Epithelial cell of prostate (primary cell): ENCODE measurements at regions not wholly inside any gene's neighbourhood (a gene's known extent, or its start where the extent isn't known, plus 50 kb on each side); places are given as distances from the start of the nearest gene placed in this dataset.
A peak's percentile ranks its signal among the peaks of the same experiment; 100 is the strongest.

Experiments used
- DNase-seq: peaks from one replicate; pipeline ENCODE4 v3.0.0-alpha.2; 2011; ENCODE audit warnings: low read depth, low spot score
- H3K27ac ChIP-seq: fragments of 450-650 bp; 2 replicates; pipeline ENCODE4 v1.5.1; 2017; ENCODE audit warnings: mild to moderate bottlenecking

DNA sequence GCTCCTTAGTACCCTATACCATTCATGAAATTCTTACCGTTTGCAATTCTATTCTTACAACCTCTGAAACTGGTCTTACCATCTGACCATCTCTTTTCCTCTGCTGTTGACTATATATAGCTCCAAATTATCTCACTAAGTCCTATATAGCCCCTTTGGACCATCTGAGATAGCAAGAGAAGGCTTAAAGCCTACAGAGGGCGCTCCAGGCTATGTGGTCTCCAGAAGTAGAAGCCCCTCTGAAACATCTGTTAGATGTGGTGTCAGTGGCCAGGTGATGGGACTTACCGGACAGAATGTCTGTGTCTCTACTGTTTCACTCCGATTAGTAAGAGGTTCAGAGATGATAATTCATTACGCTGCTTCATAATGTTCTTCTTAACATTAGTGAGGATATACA, 140.7 kb upstream of the BMP2 start:
- no peak overlapping the region for H3K27ac ChIP-seq
- no peak for DNase-seq

DNA sequence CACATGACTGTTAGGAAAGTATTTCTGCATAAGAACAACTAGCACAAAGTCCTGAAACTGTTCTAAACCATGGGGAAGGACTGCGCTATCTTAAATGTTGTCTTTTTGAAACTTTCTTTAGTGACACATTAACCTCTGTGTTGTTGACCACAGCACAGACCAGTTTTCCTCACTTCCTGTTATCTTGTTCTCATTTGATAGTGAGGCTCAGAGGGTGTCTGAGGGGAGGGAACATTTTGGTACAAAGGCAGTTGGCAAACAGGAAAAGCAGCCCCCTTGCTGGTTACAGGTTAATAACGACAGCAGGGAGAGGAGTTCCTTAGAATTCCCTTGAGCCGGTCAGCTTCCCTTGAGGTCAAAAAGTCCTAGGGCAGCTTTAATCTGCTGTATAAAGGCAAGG, 143.5 kb upstream of the BMP2 start:
- H3K27ac ChIP-seq, result no peak overlapping the region
- no peak for DNase-seq

- no peak for DNase-seq
- no peak overlapping the region for H3K27ac ChIP-seq
These were observed 145.4 kb upstream of the BMP2 start for GRCh38 chr20:6622041-6622440.

GRCh38 chr20:6618051-6618450, 149.4 kb upstream of the BMP2 start:
- DNase-seq, result no peak
- H3K27ac ChIP-seq, result no peak overlapping the region

GRCh38 chr20:6616421-6616820, 151.1 kb upstream of the BMP2 start:
- DNase-seq, result no peak
- no peak overlapping the region for H3K27ac ChIP-seq

DNA sequence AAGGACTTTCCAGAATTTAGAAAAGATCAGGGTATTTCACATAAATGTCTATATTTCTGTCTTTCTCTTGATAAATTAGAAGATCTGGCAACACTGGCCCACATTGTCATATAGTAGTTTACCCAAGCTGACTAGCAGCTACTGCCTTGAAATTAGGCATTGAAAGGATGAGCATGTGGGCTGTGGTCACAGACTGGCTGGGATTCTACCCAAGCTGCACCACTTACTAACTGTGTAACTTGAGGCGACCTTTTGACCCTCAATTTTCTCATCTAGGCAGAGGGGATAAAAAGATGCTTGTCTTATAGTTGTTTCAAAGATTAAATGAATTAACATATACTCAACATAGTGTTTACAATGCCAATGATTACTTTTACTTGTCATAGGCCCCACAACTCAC, 152.7 kb upstream of the BMP2 start:
- no peak for DNase-seq
- no peak overlapping the region for H3K27ac ChIP-seq

- DNase-seq, result no peak
- peak overlapping the region; percentile 70 for H3K27ac ChIP-seq
These were observed 154.1 kb upstream of the BMP2 start for GRCh38 chr20:6613280-6613861.

DNA sequence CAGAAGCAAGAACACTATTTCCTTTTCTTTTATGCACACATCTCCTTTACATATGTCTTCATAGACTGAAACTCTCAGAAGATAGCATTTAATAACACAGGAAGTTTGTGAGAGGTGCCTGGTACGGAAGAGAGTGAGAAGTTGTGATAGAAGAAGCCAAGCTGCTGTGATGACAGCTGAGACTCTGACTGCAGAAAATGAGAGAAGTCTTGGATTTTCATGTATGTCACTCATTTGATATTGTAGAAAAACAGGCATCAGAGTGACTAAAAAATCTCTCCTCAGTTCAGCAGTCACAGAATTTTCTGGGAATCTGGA, 154.9 kb upstream of the BMP2 start:
- peak overlapping the region; percentile 70 for H3K27ac ChIP-seq
- DNase-seq, result no peak

- DNase-seq, result peak; percentile 49
- peak overlapping the region; percentile 70 for H3K27ac ChIP-seq
These were observed 155.4 kb upstream of the BMP2 start for GRCh38 chr20:6611911-6612605.

DNA sequence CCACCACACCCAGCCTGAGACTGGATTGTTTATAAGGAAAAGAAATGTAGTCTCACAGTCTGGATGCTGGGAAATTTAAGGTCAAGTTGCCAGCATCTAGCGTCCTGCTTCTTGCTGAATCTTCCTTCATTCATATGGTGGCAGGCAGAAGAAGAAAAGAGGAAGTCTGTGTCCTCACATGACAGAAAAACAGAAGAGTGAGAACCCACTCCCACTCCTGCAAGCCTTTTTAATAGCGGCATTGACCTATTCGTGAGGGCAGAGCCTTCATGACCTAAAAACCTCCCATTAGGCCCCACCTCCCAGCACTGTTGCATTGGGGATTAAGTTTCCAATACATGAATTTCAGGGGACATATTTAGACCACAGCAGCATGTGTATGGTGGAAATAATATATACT, 160.8 kb upstream of the BMP2 start:
- DNase-seq, result no peak
- no peak overlapping the region for H3K27ac ChIP-seq

- no peak overlapping the region for H3K27ac ChIP-seq
- DNase-seq, result no peak
These were observed 162.2 kb upstream of the BMP2 start for GRCh38 chr20:6605055-6605935.

DNA sequence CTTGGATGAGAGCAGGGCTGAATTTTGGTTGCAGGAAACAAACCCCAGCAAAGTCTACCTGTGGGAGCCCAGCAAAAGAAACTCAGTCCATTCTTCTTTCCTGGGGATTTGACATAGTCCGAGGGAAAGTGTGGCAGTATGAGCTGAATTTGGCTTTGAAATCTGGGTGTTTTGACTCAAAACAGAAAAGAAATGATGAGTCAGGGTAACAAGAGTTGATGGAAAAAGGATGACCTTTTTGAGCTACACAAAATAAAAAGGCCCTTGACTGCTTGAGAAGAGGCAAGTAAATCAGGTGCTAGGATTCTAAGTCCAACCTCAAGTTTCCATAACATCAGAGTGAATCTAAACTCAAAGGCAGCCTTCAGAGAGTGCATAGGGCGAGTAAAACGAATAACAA, 163.3 kb upstream of the BMP2 start:
- H3K27ac ChIP-seq, result no peak overlapping the region

GRCh38 chr20:6599876-6600735, 167.4 kb upstream of the BMP2 start:
- no peak for DNase-seq

More for the DNA sequence above, 163.3 kb upstream of the BMP2 start:
- no peak for DNase-seq

DNA sequence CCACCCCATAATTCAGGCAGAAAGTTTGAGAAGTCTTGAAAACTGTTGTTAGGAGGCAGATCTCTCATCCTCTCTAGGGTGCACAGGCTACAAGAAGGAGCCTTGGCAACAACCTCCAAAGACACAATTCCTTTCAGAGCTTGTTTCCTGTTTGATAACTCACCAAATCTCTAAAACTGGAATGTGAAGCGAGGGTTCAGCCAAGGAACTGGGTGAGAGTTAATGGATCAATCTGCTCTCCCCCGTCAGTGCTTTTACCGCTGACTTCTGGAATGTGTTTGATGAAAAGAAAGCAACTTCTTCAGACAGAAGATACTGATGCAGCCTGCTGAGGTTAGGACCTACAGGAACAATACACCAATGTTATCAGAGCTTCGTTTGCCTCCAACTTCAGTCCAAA, 171.8 kb upstream of the BMP2 start:
- DNase-seq, result no peak
- no peak overlapping the region for H3K27ac ChIP-seq

More at GRCh38 chr20:6599876-6600735, 167.4 kb upstream of the BMP2 start:
- H3K27ac ChIP-seq, result no peak overlapping the region

DNA sequence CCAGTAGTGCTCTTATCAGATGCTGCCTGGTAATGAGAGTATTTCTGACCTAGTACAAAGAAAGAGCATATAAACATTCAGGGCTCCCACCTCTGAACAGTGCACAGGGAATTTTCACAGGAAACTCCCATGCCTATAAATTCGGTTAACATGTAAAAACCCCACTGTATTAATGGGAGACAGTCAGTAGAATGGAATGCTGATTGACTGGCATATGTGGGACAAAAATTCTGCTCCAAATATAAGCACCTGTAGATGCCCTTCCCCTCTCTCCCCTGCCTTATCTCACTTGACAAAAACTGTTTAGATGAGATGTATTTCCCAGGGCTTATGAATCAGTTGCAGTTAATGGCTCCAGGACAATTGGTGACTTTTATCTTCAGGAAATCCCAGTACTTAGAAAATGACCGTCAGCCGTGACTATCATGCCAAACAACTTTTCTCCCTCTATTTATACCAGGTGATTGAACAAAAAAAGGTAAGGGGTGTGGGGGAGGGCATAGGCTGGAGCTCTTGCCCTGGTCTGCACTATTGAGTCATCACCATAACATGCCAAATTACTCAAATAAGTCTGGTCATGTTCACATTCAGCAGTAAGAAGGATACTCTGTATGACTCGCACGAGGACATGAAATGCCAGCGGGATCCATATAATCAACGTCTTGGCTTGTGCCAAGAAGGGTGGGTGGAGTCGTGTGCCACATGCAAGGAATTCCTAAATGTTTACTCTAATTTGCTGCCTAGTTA, 176.4 kb upstream of the BMP2 start:
- DNase-seq, result peak; percentile 99
- H3K27ac ChIP-seq, result peak overlapping the region; percentile 89

- no peak overlapping the region for H3K27ac ChIP-seq
- no peak for DNase-seq
These were observed 179.2 kb upstream of the BMP2 start for GRCh38 chr20:6588296-6588695.

DNA sequence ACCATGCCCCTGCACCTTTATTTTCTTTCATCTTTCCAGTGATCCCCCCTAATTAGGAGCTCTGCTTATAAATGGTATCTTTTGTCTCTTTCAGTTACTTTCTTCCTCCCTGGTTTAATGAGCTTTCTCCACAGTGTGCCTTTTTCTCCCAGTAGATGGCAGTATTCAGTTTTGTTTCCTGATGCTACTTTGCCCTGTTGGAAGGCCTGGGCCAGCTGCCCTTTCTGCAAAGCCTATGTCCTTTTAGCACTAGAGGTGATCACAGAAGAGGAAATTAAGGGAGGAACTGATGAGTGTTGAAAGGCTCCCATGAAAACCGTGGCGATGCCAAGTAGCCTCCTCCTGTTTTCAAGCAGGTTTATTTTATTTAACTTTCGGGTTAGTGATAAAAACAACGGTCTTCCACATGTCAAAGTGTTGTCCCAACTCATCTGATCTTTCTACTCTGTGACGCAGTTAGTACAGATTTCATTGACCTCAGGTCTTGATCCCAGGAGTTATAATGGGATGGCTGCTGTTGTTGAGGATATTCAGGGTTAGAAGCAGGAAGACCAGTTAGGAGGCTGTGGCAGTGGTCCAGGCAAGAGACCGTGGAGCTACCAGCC, 184.2 kb upstream of the BMP2 start:
- DNase-seq, result no peak
- no peak overlapping the region for H3K27ac ChIP-seq

GRCh38 chr20:6582449-6582848, 185.0 kb upstream of the BMP2 start:
- no peak for DNase-seq
- no peak overlapping the region for H3K27ac ChIP-seq

DNA sequence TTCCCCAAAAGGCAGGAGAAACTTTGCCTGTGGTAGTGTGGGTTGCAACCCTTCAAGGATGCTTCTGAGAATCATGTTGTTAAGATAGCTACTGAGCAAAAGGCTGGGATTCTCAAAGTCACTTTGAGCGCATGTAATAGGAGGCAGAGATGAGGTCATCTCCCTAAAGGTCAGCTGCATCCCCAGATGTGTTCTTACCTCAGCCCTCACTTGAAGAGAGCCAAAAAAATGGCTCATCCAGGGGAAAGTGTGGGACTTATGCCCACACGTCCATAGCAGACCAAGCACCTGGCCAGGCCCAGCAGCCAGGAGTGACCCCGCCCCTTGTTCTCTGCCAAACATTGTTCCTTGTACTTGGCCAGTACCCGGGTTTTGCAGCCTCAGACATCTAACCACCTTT, 187.0 kb upstream of the BMP2 start:
- DNase-seq, result no peak
- no peak overlapping the region for H3K27ac ChIP-seq
